ENCODE measurements at regions not wholly inside any gene's neighbourhood (a gene's known extent, or its start where the extent isn't known, plus 50 kb on each side); places are given as distances from the start of the nearest gene placed in this dataset.

GRCh38 chr3:162865466-162865865, 1368.9 kb downstream of the OTOL1 start:
- no peak for TF ChIP-seq CTCF (IDR thresholded peaks at IDR 0.05)
- TF ChIP-seq POLR2AphosphoS5 (IDR thresholded peaks at IDR 0.05) = no peak
- TF ChIP-seq POLR2A (IDR thresholded peaks at IDR 0.05) = no peak
- TF ChIP-seq EP300 (IDR thresholded peaks at IDR 0.05) = no peak

Measured in upper lobe of left lung (tissue), 4 donors.